Right ventricle myocardium superior (tissue), 1 donor: ENCODE measurements at regions not wholly inside any gene's neighbourhood (a gene's known extent, or its start where the extent isn't known, plus 50 kb on each side); places are given as distances from the start of the nearest gene placed in this dataset.
"Not testable (repeated sequence)": the region's sequence is repeated elsewhere in the genome, so short reads cannot be mapped to it uniquely, and the experiment has no call there.

Experiments
- ATAC-seq: fragments of 200-7000 bp; cut with Tn5 transposase; one replicate; pipeline ENCODE4 v1.9.1; 2020; ENCODE audit warnings: mild to moderate bottlenecking; ENCODE audit not compliant: poor library complexity
- DNase-seq: peaks from one replicate; pipeline ENCODE4 v3.0.0-alpha.2; 2020
- intact Hi-C: fragments of 100-400 bp; cut with DNase I; formaldehyde crosslinking; loops from one replicate; pipeline ENCODE4 v1.11.2; 2022
- donor health status: DM: no; HTN: yes; CAD: no; lungs with severe emphysema.

DNA sequence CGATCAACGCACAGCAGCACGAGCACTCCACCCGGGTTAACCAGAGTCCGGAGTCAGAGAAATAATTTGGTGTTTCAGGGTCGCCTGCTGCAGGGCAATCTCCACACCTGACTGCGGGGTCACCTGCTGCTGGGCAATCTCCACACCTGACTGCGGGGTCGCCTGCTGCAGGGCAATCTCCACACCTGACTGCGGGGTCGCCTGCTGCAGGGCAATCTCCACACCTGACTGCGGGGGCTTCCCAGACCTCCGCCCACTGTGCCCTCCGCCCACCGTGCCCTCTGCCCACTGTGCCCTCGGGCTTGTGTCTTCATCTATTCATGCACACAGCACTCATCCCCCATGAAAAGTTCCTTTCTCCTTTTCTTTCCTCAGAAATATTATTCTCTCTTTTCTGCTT, 500.2 kb upstream of the SALL3 start:
- DNase-seq (no peak), ATAC-seq (no peak)
- intact Hi-C loops, result no loop called here

DNA sequence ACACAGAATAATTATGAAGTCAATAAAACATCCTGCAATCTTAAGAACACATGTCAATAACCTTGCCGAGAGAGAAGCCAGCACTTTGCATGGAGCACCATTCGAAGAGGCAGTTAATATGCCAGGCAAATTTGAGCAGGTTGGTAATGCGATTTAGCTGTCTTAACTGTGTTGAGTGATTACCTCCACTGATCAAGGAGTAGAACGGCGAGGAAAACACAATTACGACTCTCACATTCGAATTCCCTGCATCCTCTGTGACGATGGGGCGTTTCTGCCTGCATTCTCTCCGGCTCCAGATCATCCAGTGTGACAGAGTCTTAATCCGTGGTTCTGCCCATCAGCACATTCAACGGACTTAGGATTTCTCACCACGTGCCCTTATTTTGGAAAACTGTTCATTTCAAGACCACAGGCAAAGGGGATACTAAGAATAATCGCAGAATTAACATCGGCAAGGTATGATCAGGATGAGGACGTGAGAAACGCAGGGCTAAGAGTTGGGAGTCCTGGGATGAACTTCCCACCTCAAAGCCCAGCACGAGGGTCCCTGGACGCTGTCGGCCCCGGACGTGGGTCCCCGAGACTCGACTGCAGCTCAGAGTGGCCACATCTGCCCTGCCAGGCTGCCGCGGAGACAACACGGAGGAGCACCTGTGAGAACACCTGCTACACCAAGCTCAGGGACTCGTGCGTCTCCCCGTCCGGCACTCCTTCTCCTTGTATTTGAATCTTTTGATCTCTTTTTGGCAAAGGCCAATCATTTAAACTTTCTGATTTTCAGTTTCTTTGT, 499.2 kb upstream of the SALL3 start:
- ATAC-seq, result no peak

GRCh38 chr18:78482378-78482777, 497.2 kb upstream of the SALL3 start:
- ATAC-seq (no peak), DNase-seq (no peak)
- intact Hi-C loops, result no loop called here

More for the DNA sequence above, 499.2 kb upstream of the SALL3 start:
- DNase-seq, result no peak
- intact Hi-C loops, result no loop called here

- intact Hi-C loops, result no loop called here
- DNase-seq (no peak), ATAC-seq (no peak)
Observed at GRCh38 chr18:78487649-78488048, 492.0 kb upstream of the SALL3 start.

GRCh38 chr18:78492064-78492812, 487.4 kb upstream of the SALL3 start:
- ATAC-seq, result no peak
- intact Hi-C loops, result no loop called here
- DNase-seq, result no peak

DNA sequence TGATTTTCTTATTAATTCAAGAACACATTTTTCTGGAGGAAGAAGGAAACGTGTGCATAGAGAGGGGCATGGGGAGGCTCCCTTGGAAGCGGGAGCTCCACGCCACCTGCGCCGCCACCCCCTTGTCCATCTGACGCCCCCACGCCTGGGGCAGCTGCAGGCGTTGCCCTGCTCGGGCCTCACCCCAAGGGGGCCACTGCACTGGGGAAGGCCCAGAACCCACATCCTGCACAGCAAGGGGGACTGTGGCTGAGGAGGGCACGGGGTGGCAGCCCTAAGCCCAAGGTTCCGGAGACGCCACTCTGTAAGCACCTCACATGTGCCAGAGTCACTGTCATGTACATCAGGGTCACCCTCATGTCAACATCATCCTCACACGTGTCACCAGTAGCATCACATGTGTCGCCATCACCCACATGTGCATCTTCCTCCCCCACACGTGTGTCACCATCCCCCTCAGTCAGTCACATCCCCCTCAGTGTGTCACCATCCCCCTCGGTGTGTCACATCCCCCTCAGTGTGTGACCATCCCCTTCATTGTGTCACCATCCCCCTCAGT, 486.7 kb upstream of the SALL3 start:
- ATAC-seq, result no peak
- intact Hi-C loops, result no loop called here

DNA sequence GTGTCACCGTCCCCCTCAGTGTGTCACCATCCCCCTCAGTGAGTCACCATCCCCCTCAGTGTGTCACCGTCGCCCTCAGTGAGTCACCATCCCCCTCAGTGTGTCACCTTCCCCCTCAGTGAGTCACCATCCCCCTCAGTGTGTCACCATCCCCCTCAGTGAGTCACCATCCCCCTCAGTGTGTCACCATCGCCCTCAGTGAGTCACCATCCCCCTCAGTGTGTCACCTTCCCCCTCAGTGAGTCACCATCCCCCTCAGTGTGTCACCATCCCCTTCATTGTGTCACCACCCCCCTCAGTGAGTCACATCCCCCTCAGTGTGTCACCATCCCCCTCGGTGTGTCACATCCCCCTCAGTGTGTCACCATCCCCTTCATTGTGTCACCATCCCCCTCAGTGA, 486.1 kb upstream of the SALL3 start:
- ATAC-seq, intact Hi-C loops, DNase-seq: not testable (repeated sequence)

More for the DNA sequence above, 486.7 kb upstream of the SALL3 start:
- DNase-seq, result no peak

DNA sequence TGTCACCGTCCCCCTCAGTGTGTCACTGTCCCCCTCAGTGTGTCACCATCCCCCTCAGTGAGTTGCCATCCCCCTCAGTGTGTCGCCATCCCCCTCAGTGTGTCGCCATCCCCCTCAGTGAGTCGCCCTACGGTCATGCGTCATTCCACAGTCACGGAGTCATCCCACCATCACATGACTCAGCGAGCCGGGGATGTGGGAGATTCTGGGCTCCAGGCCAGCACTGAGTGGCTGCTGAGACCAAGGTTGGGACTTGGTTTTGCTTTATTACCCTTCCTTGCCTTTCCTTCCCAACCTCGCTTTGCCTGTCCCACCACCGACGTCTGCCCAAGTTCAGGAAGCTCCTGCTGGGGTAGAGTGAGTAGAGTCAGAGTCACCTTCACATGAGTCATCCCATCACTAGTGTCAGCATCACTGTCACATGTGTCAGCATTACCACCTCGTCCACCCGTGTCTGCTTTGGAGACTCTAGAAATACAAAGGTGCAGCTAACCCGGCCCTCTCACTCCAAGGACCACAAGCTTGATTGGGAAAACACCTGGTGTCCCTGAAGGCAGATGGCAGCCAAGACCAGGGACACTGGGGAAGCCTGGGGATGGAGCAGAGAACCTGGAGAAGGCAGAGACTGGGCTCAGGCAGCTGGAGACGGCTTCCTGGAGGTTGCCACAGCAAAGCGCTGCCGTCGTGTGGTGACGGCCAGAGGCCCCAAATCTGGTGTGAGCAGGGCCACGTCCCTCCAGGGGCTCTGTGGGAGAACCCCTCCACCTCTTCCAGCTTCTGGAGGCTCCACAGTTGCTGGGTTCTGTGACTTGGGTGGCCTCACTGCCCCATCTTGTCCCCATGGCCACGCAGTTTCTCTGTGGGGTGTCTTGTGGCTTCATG, 485.2 kb upstream of the SALL3 start:
- intact Hi-C loops, result no loop called here
- ATAC-seq (no peak), DNase-seq (no peak)

DNA sequence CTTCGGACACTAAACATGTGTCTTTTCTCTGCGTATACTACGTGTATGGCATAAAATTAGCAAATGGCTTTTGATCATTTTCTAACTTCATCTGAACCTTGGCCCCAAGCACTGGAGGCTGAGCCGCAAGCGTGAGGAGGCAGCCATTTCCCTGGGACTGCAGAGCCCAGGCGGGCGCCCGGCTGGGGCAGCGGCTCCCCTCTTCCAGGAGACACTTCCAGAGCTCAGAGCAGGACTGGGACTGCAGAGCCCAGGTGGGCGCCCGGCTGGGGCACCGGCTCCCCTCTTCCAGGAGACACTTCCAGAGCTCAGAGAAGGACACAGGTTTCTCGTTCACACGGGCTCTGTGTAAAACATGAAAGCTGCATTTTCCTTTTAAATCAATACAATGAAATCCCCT, 484.1 kb upstream of the SALL3 start:
- ATAC-seq (no peak), DNase-seq (no peak)
- intact Hi-C loops, result no loop called here

DNA sequence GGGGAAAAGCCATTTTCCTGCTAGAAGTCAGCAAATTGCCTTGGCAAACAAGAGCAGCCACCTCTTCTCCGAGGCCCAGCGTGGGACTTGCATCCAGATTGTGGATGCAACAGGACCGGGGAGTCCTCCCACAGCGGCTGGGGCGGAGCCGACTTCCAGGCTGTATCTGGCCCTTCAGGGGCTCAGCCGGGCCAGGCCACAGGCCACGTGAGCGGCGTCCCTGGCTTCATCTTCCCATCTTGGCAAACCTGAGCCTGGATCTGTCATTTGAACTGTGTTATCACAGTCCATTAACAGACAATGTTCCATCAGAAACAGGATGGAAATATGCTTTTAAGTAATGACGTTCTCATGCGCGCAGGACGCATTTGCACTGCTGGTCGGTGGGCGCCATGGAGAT, 483.5 kb upstream of the SALL3 start:
- ATAC-seq (peak; percentile 22), DNase-seq (peak; percentile 64)
- intact Hi-C loops, result no loop called here

GRCh38 chr18:78497641-78498040, 482.0 kb upstream of the SALL3 start:
- DNase-seq (no peak), ATAC-seq (no peak)
- intact Hi-C loops, result no loop called here

- DNase-seq (no peak), ATAC-seq (no peak)
- intact Hi-C loops, result no loop called here
Observed at GRCh38 chr18:78499586-78499985, 480.0 kb upstream of the SALL3 start.

GRCh38 chr18:78501251-78501650, 478.4 kb upstream of the SALL3 start:
- ATAC-seq (no peak), DNase-seq (no peak)
- intact Hi-C loops, result no loop called here

DNA sequence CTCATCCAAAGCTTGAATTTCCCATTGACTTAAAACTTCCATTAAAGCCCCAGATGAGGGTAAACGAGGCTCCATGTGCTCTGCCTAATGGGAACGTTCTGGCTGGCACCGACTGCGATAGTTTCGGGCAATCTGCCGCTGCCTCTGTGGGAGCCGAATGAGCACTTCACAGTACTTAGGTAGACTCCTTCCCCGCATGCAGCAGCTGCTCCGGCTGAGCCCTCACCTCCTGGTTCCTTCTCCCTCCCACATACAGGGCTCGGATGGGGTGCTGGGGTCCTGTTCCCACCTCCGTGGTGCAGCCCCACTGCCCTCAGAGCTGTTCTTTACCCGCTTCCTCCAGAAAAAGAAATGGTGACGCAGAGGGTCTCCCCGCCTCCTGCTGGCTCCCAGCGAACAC, 476.5 kb upstream of the SALL3 start:
- ATAC-seq (no peak), DNase-seq (no peak)
- intact Hi-C loops, result no loop called here

DNA sequence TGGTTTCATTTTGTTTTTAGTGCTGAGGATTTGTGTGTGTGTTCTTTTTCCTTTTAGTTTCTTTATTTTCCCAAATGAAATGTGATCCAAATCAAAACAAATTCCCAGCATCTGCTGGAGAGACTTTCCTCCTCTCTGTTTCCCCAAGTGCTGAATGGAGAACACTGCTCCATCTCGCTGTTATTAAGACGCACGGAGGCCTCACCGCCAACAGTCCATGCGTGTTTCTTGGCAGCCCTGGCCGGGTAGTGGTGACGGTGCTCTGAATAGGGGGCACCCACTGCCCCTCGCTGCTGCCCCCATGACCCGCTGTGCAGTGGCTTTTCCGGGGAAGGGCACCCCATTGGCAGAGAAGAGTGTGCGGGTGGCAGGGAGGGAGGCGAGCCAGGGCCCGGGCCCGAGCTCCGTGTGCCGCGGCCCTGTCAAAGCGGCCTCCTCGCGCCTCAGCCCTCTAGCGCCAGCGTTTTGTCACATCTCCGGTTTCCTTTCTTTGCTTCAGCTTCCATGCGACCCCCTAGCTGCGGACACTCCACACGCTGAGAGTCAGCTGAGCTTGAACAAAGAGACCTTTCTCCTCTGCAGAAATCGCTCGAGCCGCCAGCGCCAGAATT, 473.7 kb upstream of the SALL3 start:
- ATAC-seq (no peak), DNase-seq (no peak)

DNA sequence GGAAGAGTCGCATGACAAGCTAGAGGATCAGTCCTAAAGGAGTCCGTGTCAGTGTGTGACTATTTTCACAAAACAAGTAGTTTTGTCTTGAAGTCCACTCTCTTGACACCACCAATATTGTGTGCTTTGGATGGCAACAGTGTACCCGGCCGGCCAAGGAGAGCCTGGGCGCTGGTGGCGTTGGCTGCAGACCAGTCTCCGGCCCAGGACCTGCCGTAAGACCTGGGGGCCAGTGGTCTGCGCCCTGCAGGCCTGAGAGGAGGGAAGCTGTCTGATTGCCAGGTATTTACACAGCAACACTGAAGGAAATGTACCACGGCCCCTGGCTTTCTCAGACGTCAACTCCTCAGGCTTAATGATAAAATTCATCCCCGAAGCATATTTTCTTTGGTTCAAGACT, 472.4 kb upstream of the SALL3 start:
- DNase-seq (no peak), ATAC-seq (no peak)
- intact Hi-C loops, result no loop called here

More for the DNA sequence above, 473.7 kb upstream of the SALL3 start:
- intact Hi-C loops, result no loop called here

DNA sequence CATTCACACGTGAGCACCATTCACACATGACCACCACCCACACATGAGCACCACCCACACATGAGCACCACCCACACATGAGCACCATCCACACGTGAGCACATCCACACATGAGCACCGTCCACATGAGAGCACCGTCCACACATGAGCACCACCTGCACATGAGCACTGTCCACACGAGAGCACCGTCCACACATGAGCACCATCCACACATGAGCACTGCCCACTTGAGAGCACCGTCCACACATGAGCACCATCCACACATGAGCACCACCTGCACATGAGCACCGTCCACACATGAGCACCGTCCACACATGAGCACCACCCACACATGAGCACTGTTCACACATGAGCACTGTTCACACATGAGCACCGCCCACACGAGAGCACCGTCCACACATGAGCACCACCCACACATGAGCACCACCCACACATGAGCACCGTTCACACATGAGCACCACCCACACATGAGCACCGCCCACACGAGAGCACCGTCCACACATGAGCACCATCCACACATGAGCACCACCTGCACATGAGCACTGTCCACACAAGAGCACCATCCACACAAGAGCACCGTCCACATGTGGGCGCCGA, 471.3 kb upstream of the SALL3 start:
- ATAC-seq, result not testable (repeated sequence)

DNA sequence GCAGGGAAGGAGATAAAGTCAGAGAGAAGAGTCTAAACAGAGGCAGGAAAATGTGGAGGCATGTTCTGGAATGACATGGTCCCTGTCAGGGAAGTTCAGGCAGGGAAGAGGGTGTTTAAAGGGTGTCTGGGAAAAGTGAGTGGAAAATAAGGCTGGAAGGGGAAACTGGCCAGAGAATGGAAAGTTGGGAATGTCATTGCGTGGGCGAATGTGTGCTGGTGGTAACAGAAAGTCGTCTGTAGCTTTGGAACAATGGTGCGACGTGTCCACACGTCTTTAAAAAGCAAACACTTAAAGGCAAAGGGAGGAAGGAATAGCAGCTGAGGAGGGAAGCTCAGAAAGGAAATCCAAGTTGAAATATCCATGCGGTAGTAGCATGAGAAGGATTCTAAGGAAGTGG, 469.5 kb upstream of the SALL3 start:
- ATAC-seq (no peak), DNase-seq (no peak)
- intact Hi-C loops, result no loop called here

More for the DNA sequence above, 471.3 kb upstream of the SALL3 start:
- intact Hi-C loops, DNase-seq: not testable (repeated sequence)
